ENCODE measurements at regions not wholly inside any gene's neighbourhood (a gene's known extent, or its start where the extent isn't known, plus 50 kb on each side); places are given as distances from the start of the nearest gene placed in this dataset.

- peaks cover 24% of the 10 kb centered on the region for H3K27me3 Mint-ChIP-seq (ENCODE audit: insufficient read depth)
- no peak for DNase-seq
- no peaks in the 10 kb centered on the region for H3K4me1 Mint-ChIP-seq (ENCODE audit: low read depth)
- no peak overlapping the region for H3K4me3 Mint-ChIP-seq
- H3K27ac Mint-ChIP-seq: no peak overlapping the region
- TF ChIP-seq CTCF (IDR thresholded peaks at IDR 0.05): no peak
- H3K9me3 Mint-ChIP-seq: no peaks in the 10 kb centered on the region
- no peaks in the 10 kb centered on the region for H3K36me3 Mint-ChIP-seq (ENCODE audit: low read depth)
Measured at GRCh38 chr1:168372861-168373371, 92.2 kb downstream of the TBX19 start.

- Mint-ChIP-seq H3K27me3 (ENCODE audit: insufficient read depth) (peaks cover 24% of the 10 kb centered on the region), H3K4me3 (no peak overlapping the region), H3K36me3 (ENCODE audit: low read depth) (no peaks in the 10 kb centered on the region), H3K4me1 (ENCODE audit: low read depth) (no peaks in the 10 kb centered on the region), H3K27ac (no peak overlapping the region), H3K9me3 (no peaks in the 10 kb centered on the region)
- DNase-seq: no peak
- TF ChIP-seq CTCF (IDR thresholded peaks at IDR 0.05): no peak
Measured at GRCh38 chr1:168372307-168372706, 91.6 kb downstream of the TBX19 start.

GRCh38 chr1:168371477-168371876 lies 90.8 kb downstream of the TBX19 start:
- Mint-ChIP-seq H3K4me3 (no peak overlapping the region), H3K9me3 (no peaks in the 10 kb centered on the region), H3K4me1 (ENCODE audit: low read depth) (no peaks in the 10 kb centered on the region), H3K27me3 (ENCODE audit: insufficient read depth) (peaks cover 23% of the 10 kb centered on the region), H3K36me3 (ENCODE audit: low read depth) (no peaks in the 10 kb centered on the region), H3K27ac (no peak overlapping the region)
- no peak for DNase-seq
- TF ChIP-seq CTCF (IDR thresholded peaks at IDR 0.05): no peak

- Mint-ChIP-seq H3K36me3 (ENCODE audit: low read depth) (no peaks in the 10 kb centered on the region), H3K4me1 (ENCODE audit: low read depth) (no peaks in the 10 kb centered on the region), H3K9me3 (no peaks in the 10 kb centered on the region), H3K27ac (no peak overlapping the region), H3K27me3 (ENCODE audit: insufficient read depth) (peaks cover 20% of the 10 kb centered on the region), H3K4me3 (no peak overlapping the region)
- no peak for DNase-seq
- no peak for TF ChIP-seq CTCF (IDR thresholded peaks at IDR 0.05)
Measured at GRCh38 chr1:168370586-168370985, 89.9 kb downstream of the TBX19 start.

GRCh38 chr1:168369655-168370054 lies 89.0 kb downstream of the TBX19 start:
- peaks cover 21% of the 10 kb centered on the region for H3K27me3 Mint-ChIP-seq (ENCODE audit: insufficient read depth)
- TF ChIP-seq CTCF (IDR thresholded peaks at IDR 0.05): no peak
- H3K36me3 Mint-ChIP-seq (ENCODE audit: low read depth): no peaks in the 10 kb centered on the region
- no peak overlapping the region for H3K27ac Mint-ChIP-seq
- no peak for DNase-seq
- no peaks in the 10 kb centered on the region for H3K4me1 Mint-ChIP-seq (ENCODE audit: low read depth)
- H3K4me3 Mint-ChIP-seq: no peak overlapping the region
- H3K9me3 Mint-ChIP-seq: no peaks in the 10 kb centered on the region

GRCh38 chr1:168368131-168368530 lies 87.5 kb downstream of the TBX19 start:
- H3K4me1 Mint-ChIP-seq (ENCODE audit: low read depth): no peaks in the 10 kb centered on the region
- no peaks in the 10 kb centered on the region for H3K9me3 Mint-ChIP-seq
- no peak for TF ChIP-seq CTCF (IDR thresholded peaks at IDR 0.05)
- peaks cover 24% of the 10 kb centered on the region for H3K27me3 Mint-ChIP-seq (ENCODE audit: insufficient read depth)
- DNase-seq: no peak
- H3K4me3 Mint-ChIP-seq: no peak overlapping the region
- no peak overlapping the region for H3K27ac Mint-ChIP-seq
- no peaks in the 10 kb centered on the region for H3K36me3 Mint-ChIP-seq (ENCODE audit: low read depth)

Data from HFFc6 (cell line).